ENCODE measurements at regions not wholly inside any gene's neighbourhood (a gene's known extent, or its start where the extent isn't known, plus 50 kb on each side); places are given as distances from the start of the nearest gene placed in this dataset.

DNA sequence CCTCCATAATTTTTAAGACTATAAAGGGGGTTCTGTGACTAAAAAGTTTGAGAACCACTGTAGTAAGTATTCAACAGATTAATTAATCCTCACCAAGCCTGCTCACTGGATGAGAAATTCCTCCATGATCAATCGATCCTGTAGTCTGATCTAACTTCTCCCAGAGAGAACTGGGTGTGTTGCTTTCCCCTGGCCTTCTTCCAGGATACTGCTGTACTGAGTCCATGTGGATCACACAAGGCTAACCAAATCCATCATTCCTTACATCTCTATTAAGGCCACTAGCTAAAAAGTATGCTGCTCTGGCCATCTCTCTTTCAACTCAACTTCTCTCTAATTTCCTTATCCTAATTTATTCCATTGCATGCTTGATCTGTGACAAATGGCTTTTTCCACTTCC is 280.2 kb upstream of the PCSK5 start:
- DNase-seq (ENCODE audit: low read depth in 2 of 3, low spot score in 1 of 3): no peak

DNA sequence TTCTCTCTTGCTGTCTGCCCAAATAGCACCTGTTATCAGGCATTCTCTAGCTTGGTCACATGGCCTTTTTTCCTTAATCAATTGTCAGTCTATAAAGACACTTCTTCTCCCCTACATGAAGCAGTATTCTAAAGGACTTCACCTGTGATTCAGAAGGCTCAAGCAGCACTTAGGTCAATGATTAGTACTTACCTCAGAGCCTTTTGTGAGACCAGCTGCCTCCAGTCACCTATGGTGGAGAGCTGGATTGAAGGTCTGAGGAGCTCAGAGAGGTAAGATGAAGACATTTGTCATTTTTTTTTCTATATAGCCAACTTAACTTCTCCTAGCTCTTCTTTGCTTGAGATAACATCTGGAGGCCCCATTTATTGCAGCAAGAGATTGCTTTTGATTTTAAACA is 278.3 kb upstream of the PCSK5 start:
- no peak for DNase-seq (ENCODE audit: low read depth in 2 of 3, low spot score in 1 of 3)

DNA sequence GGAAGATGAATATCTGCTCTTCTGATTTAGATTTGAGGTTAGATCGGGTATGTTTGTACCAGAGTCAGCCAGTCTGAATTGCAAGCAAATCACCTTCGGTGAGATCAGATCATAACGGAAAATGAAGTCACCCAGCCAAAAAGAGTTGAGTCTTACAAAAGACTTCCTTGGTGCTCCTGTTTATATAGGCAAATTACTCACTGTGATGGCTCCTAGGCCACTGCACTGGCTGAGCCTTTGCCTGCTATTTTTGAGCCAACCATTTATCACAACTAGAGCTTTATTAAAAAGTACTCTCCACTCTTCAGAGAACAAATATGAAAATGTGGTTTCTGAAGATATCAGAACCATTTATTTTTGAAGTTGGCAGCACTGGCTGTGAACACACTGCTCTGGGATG is 277.7 kb upstream of the PCSK5 start:
- DNase-seq (ENCODE audit: low read depth in 2 of 3, low spot score in 1 of 3): no peak

DNA sequence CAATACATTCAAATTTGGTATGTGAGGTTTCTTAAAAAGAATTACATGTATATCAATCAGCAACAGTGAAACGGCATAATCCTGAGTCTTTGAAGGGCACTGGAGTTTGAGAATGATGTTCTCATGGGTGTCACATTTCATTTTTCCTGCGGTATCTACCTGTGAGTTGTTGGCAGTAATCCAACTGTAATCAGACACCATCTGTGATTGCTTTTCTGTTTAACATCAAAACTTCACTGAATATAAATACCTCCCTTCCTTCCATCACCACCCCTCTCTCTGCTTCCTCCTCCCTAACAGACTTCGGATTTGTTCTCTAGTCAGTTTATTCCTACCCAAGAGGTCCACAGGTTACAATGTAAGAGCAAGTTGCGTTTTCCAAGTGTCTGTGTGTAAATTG is 275.2 kb upstream of the PCSK5 start:
- no peak for DNase-seq (ENCODE audit: low read depth in 2 of 3, low spot score in 1 of 3)

DNA sequence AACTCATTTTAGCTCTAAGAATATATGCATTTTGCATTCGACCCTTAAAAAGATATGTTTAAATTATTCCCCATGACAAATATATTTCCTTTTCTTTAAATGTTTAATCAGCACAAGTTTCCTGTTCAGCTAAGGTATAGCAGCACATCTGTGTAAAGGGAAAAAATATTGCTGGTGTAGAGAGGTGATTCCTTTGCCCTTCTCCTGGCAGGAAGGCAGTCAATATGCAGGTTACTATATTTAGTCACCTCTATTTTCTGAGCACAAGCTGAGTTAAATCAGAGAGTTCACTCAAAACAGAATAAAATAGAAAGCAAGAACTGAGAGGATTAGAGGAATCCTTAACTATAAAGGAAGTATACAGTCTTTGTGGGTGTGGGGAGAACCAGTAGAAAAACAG is 274.4 kb upstream of the PCSK5 start:
- no peak for DNase-seq (ENCODE audit: low read depth in 2 of 3, low spot score in 1 of 3)

DNA sequence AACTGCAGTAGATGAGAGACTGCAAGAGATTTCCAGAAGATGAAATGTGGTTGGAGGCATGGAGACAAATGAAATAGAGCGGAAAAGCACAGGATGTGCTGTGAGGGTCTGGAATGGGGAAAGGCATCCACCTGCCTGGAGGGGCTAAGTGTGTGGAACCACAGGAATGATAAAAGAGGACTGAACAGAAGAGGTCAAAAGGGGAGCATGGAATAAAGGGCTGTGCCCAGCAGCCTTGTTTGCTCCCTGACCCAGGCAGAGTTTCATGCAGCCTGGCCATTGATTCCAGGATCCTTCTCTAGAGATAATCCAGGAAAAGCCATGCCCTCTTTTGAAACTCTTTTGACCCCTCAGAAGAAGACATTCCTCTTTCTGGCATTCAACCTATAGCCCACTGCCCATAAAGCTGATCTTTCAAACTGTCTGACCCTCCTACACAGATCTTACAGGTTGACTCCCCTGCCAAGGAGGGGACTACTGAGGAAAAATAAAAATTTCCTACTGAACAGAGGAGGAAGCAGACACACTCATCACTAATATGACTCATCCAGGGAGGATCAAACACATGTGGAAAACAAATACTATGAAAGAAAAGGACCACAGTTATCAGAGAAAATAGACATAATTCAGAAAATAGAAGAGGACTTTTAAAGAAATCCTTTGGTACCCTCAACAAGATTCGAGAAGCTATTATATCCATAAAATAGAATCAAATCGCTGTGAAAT is 273.5 kb upstream of the PCSK5 start:
- DNase-seq (ENCODE audit: low read depth in 2 of 3, low spot score in 1 of 3): no peak

DNA sequence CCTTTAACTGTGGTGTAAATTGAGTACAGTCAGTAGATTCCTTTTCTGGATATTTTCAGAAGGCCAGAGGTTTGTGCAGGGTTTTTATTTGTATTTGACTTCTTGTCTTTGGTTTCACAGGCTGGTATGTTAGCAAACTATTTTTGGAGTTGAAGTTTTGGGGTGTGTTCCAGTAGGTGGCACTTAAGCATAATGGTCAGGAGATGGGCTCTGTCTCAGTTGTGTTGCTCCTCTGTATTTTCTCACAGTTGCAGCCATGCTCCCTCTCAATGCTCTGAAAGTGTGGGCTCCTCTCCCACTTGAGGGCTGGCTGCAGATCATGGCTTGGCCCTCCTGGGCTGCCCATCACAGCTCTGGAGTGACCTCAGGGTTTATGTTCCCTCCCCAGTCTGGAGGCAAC is 267.0 kb upstream of the PCSK5 start:
- DNase-seq (ENCODE audit: low read depth in 2 of 3, low spot score in 1 of 3): no peak

DNA sequence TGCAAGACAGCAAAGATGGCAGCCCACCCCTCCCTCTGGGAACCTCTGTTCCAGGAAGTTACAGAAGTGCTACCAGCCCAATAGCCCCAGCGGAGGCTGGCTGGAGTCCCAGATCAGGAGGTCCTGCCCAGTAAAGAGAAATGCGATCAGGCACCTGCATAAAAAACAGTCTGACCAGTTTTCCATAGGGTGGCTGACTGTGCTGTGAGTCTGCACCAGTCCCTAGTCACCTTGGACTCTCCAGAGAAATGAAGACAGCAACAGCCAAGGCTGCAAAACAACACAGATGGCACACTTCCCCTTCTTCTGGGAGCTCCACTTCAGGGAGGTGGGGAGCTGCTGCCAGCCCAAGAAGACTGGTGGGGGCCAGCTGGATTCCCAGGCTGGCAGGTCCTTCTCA is 265.5 kb upstream of the PCSK5 start:
- DNase-seq (ENCODE audit: low read depth in 2 of 3, low spot score in 1 of 3): no peak

DNA sequence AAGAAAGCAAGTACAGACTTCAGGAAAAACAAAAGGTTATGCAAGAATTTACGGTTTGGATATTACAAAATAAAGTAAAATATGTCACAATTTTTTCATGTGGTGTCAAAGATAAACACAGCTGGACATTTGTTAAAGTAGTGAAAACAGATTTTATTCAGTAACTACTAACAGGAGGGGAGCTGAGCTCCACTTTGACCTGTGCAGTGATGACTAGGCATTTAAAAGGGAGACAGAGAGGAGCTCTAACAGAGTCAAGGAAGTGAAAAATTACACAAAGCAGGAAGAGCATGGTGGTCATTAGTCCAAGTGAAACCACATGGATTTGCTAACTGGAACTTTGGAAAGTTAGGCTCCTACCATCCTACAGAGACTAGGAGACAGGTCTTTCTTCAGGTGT is 263.6 kb upstream of the PCSK5 start:
- DNase-seq (ENCODE audit: low read depth in 2 of 3, low spot score in 1 of 3): no peak

DNA sequence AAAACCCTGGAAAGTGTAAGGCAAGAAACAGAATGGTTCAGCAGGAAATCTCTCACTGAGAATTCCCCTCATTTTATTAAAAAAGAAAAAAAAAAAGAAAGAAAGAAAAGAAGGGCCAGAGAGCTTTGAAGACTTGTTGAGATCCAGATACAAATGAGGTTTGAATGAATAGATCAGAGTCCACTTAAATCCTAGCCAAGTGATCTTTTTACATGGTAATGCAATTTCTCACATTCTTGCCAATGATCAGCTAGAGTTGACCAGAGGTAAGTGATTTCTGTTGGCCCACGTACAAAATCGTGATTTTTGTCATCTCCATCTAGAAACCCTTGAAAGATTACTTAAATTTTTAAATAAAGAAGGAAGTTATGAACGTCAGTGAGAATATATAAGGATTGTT is 261.5 kb upstream of the PCSK5 start:
- no peak for DNase-seq (ENCODE audit: low read depth in 2 of 3, low spot score in 1 of 3)

DNA sequence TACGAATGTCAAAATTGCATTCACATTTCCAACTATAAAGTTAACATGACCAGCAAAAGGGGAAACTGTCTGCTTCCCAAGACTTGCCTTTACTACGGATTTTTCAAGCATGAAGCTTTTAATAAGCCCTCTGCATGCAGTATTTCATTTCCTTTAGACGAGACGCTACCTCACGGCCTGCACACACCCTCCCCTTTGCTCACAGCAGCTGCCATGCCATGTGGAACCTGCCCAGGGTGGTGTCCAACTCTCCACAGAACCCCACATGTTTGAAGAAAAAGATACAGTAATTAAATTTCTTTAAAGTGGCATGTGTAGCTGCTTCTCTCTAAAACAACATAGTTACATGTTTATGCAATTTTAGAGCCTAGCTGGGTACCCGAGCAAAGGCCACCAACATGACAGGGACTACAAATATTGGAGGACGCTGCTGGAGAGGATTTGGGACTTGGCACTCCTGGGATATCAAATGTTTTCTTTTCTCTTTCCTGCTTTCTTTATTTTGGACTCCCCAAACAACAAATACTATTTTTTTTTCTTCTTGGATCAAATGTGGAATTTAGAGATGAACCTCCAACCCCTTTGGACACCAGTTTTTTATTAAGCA is 256.9 kb upstream of the PCSK5 start:
- no peak for DNase-seq (ENCODE audit: low read depth in 2 of 3, low spot score in 1 of 3)

DNA sequence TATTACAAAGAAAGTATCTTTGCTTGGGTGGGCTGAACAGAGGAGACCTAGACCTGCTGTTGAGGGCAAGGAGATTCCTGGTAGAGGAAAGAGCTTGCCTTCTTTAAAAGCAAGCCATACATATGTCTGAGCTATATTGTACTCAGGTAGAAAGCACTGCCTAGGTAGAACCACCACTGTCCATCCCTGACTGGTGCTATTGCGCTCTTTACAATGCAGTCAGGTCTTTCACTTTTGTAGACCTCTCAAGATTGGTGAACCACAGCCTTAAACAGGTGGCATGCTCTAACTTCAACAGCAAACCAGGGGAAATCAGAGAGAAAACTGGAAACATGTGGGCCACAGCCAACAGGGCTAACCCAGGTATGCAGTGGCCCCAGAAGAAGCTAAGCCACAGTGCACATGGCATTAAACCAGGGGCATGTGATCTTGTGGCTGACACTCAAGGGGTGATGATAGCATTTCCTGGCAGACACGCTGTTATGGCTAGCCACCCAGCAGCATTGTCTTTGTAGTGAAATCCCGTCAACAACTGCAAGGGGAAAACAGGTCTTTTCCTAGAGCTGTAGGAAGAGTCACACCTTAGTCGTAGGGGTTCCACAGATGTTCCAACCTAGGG is 253.9 kb upstream of the PCSK5 start:
- DNase-seq (ENCODE audit: low read depth in 2 of 3, low spot score in 1 of 3): no peak

DNA sequence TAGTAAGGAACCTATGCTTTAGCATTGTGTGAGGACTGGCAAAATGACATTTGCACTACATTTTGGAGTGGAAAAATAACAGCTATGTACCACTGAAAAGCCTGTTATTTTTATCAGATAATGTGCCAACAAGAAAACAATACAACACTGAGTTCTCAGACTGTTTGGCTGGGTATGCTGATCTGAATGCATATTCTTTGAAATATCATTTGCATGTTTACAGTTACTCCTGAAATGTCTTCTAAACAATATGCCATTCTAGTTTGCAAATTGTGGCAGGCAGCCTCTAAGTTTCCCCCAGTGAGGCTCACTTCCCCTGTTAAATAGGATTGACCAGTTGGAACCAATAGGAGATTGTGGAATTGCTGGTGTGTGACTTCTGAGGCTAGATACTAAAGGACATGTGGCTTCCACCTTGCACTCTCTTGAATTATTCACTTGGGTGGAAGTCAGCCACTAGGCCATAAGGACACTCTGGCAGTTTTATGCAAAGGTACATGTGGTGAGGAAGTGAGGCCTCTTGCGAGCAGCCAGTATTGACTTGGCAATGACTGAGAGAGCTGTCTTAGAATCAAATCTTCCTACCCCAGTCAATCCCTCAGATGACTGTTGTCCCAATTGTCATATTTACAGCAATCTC is 250.4 kb upstream of the PCSK5 start:
- DNase-seq (ENCODE audit: low read depth in 2 of 3, low spot score in 1 of 3): no peak

DNA sequence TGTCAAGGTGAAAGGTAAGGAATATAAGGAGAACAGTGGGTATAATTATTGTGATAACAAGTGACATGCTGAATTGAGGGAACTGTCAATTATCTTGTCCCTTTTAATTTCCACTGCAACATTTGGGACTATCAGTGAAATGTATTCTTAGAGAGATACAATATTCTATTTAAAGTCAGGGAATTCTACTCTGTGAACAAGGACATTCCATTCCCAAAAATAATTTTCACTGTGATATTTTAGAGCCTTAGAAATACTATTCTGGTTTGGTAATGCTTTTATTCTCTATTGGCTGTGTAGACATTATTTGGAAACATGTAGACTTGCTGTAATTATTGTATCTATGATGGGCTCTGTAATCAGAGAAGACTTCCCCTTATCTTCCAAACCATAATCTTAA is 248.0 kb upstream of the PCSK5 start:
- DNase-seq (ENCODE audit: low read depth in 2 of 3, low spot score in 1 of 3): no peak

DNA sequence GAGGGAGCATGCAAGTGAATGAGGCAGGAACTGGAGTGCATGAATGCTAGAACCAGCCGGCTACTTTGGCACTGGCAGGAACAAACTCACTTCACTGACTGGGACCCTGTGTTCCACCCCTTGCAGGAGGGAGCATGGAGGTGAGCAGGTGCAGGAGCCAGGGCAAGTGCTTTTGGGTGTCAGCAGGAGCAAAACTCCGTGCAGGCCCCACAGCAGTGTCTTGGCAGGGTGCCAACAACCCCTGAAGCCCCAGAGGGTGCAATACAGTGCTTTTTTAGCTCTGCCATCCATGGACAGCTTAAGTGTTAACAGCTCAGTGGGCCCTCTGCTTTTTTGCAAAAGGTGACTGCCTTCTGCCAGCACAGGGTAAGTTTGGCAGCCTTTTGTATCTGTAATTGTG is 245.8 kb upstream of the PCSK5 start:
- DNase-seq (ENCODE audit: low read depth in 2 of 3, low spot score in 1 of 3): no peak

DNA sequence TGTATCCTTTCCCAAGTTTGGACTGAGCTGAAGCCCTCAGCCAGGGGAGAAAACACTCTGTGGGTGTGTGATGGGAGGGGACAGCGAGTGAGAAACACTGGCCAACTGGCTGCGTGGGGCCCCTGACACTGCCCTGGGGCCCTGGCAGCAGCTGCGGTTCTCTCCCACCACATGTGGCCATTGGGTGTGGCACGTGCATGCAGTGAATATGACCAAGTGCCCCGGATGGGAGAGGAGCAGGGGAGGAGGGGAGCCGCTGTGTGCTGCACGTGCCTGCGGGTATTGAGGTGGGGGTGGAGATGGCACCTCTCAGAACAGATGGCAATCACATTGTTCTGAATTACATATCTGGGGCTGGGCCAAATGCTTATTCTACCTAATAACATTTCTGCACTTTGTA is 242.4 kb upstream of the PCSK5 start:
- DNase-seq (ENCODE audit: low read depth in 2 of 3, low spot score in 1 of 3): no peak

DNA sequence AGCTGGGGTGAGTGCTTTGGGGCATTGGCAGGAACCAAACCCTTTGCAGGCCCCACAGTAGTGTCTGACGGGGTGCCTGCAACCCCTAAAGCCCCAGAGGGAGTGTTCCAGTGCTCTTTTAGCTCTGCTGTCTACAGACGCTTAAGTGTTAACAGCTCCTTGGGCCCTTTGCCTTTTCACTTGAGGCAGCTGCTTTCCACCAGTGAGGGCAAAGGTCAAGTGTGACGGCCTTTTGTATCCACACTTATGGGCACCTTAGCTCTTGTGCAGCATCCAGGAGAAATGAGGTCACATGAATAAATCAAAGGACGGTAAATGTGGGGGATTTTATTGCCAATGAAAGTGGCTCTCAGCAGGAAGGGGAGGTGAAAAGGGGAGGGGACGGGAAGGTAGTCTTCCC is 241.4 kb upstream of the PCSK5 start:
- DNase-seq (ENCODE audit: low read depth in 2 of 3, low spot score in 1 of 3): no peak

DNA sequence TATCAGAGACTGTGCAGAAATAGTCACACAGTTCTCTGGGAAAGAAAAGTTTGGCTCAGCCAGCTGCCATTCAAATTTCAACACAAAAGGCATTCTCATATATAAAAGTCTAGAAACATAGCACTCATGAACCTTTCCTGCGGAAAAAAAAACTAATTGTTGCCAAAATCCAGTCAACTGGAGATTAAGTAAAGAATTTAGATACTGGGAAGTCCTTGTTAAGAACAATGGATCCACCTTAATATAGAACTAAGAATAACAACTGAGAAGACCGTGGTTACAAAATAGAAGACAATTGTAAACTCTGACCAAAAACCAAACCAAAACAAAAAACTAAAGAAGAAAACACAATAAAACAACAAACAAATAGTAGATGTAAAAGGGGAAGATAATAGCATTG is 238.8 kb upstream of the PCSK5 start:
- no peak for DNase-seq (ENCODE audit: low read depth in 2 of 3, low spot score in 1 of 3)

DNA sequence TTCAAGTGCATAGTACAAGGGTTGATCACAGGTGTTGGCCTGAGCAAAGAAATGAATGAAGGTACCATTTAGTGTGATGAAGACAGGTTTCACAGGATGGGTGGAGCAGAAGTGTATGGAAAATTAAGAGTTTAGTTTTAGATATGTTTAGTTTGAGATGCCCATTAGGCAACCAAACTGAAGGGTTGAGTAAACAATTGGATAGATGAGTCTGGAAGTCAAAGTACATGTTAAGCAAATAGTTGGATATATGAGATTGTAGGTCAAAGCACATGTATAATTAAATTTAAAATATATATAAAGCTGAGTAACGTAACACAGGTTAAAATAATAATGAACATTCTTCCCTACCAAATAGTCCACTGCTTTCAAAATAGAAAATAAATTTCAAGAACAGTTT is 237.1 kb upstream of the PCSK5 start:
- DNase-seq (ENCODE audit: low read depth in 2 of 3, low spot score in 1 of 3): no peak

DNA sequence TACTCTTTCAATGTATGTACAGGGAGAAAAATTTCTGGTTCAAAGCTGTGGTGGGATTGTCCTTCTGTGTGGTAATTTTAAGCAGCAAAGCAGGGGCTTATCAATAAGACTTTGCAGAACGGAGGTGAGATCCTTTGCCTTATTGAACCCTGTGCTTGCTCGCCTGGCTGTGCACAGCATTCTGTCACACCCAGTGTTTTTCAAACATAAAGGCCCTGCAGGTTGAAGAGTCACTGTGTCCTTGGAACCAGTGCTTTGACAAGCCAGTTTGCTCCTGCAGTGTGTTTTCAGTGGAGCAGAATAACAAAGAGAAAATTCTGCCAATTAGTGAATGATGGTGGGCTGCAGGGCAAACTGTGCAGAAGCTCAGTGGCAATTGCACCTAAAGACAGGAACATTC is 236.7 kb upstream of the PCSK5 start:
- no peak for DNase-seq (ENCODE audit: low read depth in 2 of 3, low spot score in 1 of 3)

DNA sequence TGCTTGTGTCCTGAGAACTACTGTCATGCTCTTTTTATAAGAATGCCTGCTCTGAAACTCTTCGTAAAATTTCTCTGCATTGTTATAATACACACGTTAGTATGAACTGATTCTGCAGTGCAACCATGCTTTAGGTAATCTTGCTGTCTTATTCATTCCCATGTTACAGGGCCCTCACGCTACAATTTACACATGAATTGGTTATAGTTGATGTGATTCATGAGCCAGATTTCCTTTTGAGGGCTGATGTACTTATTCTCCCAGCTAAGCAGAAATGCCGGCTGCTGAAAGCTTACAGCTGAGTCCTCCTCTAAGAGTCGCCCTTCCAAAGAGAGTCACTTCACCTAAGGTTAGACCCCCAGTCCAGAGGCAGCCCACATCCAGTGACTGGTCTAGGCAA is 233.5 kb upstream of the PCSK5 start:
- no peak for DNase-seq (ENCODE audit: low read depth in 2 of 3, low spot score in 1 of 3)

DNA sequence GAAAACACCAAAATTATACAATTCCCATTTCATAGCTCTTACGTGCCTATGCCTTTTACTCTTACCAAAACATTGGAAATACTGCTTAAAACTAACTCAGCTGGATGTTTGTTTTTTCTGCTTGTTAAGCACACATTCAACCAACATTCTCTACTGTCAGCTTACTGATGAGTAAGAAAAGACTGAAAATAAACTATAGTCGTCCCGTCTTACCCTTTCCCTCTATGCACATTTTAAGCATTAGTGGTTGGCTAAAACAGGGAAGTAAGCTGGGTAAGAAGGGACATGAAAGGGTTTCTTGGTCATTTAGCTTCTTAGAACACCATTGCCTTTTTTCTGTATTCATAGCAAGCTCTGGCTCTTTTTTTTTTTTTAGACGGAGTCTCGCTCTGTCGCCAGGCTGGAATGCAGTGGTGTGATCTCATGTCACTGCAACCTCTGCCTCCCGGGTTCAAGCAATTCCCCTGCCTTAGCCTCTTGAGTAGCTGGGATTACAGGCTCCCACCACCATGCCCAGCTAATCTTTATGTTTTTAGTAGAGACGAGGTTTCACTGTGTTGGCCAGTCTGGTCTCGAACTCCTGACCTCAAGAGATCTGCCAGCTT is 232.1 kb upstream of the PCSK5 start:
- DNase-seq (ENCODE audit: low read depth in 2 of 3, low spot score in 1 of 3): no peak

All from stimulated activated CD4-positive, alpha-beta T cell treated with anti-CD3 and anti-CD28 coated beads, Interleukin-12 subunit alpha, Interleukin-12 subunit beta, amount 100 ng/mL, for 48 hours (primary cell).